Stimulated activated CD4-positive, alpha-beta T cell treated with anti-CD3 and anti-CD28 coated beads, Interleukin-12 subunit alpha, Interleukin-12 subunit beta, amount 100 ng/mL, for 4 hours (primary cell): ENCODE measurements at regions not wholly inside any gene's neighbourhood (a gene's known extent, or its start where the extent isn't known, plus 50 kb on each side); places are given as distances from the start of the nearest gene placed in this dataset.

Source experiments
- DNase-seq: peaks from one replicate; pipeline ENCODE4 v3.0.0-alpha.2; 2020

- no peak for DNase-seq
Measured at GRCh38 chr9:81480828-81481604, 208.3 kb downstream of the TLE1 start.

- DNase-seq, result no peak
Measured at GRCh38 chr9:81479573-81479972, 209.8 kb downstream of the TLE1 start.

DNA sequence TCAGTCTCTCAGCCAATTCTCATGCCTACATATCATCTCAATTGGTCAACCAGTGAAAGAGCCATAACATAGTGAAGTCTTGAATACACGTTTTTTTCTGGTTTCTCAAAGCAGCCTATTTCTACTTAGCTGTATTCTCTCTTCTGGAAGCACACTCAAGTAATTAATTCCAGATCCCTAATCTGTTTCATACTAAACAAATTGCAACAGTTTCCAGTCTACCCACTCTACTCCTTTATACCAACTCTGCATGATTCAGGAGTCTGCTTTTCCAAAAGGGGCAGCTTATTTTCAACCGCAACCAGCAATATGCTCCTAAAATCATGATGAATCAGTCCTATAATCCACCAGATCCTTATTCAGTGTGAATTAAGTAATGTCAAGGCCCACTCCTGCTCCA, 211.7 kb downstream of the TLE1 start:
- no peak for DNase-seq

DNA sequence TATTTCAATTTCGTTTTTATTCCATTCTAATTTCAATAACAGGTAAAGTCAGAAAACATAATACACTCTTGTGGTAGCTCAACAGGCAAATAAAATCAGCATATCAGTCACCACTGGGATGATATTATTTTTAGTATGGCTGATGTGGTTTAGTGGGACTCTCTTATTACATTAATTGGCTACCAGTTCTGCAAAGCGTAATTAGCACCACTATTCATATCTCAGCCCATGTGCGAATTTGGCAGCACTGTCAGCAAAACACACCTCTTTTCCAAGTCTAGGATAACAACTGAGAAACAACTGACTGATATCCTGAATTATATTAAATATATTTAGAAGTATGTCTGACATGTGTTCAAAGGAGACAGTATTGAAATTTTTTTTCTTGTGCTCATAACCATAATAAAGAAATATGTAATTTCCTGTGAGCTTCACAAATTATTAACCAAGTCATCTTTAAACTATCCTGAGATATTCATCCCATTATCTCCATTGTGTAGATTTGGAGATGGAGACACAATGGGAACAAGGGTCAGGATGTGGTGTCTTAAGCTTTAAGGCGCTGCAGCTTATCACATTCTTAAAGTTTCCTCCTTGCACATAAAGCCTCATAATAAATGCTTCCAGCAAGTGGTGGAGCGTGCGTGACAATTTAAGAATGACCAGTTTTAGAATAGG, 212.4 kb downstream of the TLE1 start:
- DNase-seq, result no peak

- no peak for DNase-seq
Measured at GRCh38 chr9:81474792-81475191, 214.6 kb downstream of the TLE1 start.

GRCh38 chr9:81474125-81474524, 215.2 kb downstream of the TLE1 start:
- DNase-seq, result no peak

DNA sequence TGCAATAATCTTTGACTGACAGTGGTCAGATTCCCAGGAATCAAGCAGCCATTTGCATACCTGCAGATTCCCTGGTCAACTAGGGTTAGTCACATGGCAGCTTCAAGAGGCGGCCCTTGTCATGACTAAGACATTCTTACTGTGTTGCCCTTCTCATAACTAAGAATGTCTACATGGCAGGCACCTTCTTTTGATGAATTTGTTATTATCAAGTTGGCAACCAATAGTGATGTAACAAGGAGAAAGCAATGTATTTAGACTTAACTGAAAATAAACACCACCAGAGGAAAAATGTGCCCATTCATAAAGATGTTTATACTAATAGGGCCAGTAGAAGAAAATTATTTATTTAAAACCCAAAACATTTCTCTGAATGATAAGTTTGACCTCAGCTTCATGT, 215.6 kb downstream of the TLE1 start:
- no peak for DNase-seq

GRCh38 chr9:81473206-81473605, 216.1 kb downstream of the TLE1 start:
- no peak for DNase-seq

DNA sequence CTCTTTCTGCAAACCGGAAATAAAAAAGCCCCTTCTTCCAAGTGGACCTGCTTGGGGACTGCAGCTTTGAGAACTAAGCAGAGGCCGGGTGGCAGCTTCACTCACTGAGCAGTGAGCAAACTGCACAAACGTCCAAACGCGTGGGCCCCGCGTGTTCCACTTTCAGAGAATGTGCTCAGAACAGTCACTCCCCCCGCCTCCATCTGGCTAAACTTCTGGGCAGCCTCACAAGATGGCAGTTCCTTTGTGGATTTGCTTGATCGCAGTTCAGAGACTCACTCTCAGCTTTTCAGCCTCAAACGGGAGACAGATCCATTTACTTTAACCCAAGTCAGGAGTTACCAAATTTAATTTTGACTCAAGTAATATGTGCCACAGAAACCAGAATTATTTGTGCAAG, 216.6 kb downstream of the TLE1 start:
- no peak for DNase-seq

DNA sequence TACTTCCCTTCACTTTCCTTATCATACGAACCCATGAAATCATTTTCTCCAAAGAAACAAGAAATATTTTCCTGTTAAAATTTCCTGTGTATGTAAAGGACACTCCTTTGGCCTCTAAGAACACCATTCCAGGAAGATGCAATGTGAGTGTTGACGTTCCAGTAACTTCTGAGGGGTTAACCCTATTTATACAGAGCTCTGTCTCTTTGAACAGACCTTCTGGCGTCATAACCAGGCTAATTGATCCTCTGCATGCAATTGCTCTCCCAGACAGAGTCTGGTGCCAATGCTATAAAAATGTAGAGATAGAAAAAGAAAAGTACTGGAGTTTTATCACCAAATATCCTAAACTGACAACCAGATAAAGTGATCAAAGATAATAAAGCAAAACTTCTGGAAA, 218.5 kb downstream of the TLE1 start:
- DNase-seq, result no peak

DNA sequence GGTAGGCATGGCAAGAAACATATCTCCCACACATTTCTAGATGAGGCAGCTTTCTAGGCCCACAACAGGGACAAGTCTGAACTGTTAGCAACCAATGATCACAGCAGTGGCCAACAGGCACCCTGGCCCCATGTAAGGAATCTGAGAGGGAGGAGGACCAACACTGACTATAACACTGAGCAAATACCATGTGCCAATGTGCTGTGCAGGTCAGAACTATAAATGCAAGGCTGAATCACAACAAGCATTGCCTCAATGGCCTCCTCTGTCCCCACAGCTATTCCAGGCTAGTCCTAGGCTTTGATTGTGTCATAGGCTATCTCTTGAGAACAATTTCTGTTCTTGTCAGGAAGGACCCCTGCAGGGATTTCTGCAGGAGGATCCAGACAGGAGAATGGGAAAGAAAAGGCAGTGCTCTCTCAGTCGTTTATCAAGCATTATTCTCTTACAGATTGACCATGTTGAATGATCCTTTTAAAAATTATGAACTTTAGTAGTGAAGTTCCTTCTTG, 221.2 kb downstream of the TLE1 start:
- no peak for DNase-seq

DNA sequence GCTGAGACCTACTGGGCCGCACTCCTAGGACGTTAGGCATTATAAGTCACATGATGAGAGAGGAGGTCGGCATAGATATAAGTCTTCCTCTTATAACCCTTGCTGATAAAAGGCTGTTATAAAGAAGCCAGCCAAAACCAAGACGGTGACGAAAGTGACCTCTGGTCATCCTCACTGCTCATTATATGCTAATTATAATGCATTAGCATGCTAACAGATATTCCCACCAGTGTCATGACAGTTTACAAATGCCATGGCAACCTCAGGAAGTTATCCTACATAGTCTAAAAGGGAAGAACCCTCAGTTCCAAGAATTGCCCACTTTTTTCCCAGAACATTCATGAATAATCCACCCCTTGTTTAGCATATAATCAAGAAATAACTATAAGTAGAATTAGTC, 222.4 kb downstream of the TLE1 start:
- no peak for DNase-seq

DNA sequence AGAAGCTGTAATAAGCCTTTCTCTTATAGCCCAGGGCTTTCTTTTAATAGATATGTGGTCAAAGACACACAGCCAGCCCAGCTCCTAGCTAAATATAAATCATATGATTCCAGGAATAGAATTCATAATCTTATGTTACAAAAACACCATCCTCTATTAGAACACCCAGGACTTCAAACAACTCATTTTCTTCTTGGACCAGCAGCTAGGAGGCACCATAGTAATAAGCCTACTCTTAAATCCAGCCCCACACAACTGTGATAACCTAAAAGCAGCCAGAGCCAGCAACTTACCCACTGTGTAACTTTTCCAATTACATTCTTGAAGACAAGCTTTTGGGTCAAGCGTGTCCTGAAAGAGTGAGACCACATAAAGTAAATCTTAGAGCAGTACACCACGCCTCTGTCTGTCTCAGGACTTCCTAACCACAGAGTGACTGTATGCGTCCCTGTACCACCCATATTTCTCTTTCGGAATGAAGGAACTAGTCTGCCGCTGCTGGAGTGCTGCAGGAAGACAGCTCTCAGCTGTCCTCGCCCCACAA, 223.8 kb downstream of the TLE1 start:
- DNase-seq, result no peak

DNA sequence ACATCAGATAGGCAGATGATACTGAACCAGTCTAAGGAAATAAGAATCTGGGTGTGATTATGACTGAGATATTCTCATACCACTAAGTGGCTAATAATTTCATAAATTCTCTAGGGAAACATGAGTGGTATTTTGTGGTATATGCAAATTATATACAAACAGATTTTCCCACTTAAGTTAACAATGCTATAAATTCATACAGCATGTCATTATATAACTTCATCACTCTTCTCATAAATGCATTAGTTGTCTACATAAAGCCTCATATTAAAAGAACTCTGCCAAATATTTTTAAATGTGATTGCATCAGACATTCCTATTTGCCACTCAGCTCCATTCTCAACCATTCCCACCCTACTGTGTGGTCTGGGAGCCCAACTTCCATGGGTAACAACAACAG, 226.5 kb downstream of the TLE1 start:
- DNase-seq, result no peak

GRCh38 chr9:81461196-81461595, 228.2 kb downstream of the TLE1 start:
- no peak for DNase-seq

DNA sequence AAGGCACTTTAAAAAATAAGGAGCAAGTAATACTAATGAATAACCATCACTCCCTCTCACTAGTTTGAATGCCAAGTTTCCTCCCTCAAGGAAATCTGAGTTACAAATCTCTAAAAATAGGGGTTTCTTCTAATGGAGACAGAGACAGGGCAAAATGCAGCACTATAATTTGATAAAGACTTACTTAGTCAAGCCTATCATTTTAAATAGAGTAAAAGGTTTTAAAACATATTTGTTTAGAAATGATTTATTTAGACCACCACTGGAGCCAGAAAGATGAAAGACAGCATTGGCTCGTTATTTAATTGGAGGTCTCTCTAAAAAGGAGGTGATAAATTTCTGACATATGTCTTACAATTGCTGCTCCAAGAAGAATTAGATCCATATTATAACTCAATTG, 228.7 kb downstream of the TLE1 start:
- no peak for DNase-seq

DNA sequence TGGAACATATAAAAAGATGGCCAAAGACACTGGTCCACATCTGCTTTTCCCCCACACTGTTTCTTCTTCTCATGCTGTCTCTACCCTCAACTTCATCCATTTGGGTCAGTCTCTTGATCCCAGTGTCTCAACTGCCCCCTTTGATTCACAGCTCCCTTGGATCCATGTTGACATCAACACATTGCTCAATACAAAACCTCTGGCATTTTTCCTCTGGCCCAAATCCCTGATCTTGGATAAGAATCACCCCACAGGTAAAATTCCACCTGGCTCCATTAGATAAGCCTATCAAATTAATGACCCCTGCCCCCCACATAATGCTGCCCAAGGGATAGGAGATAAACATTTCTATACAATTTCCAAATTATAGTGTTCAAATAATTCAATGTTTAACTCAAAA, 229.8 kb downstream of the TLE1 start:
- DNase-seq, result no peak

- no peak for DNase-seq
Measured at GRCh38 chr9:81456431-81457006, 232.8 kb downstream of the TLE1 start.

GRCh38 chr9:81455462-81456219, 233.7 kb downstream of the TLE1 start:
- DNase-seq, result no peak

DNA sequence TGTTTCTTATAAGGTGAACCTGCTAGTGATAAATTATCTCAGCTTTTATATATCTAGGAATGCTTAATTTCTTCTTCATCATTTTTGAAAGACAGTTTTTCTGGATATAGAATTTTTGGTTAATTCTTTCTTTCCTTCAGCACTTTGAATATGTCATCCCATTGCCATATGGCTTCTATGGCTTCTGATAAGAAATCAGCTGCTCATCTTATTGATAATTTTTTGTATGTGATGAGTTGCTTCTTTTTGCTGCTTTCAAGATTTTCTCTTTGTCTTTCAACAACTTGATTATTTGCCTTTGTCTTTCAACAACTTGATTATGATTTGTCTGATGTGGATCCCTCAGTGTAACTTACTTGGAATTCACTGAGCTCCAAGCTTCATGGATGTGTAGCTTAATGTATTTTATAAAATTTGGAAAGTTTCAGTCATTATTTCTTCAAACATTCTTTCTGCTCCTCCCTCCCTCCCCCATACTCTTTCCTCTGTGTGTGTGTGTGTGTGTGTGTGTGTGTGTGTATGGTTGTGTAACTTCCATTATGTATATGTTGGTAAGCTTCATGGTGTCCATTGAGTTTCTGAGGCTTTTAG, 243.9 kb downstream of the TLE1 start:
- DNase-seq, result no peak

GRCh38 chr9:81431641-81432040, 257.7 kb downstream of the TLE1 start:
- no peak for DNase-seq

DNA sequence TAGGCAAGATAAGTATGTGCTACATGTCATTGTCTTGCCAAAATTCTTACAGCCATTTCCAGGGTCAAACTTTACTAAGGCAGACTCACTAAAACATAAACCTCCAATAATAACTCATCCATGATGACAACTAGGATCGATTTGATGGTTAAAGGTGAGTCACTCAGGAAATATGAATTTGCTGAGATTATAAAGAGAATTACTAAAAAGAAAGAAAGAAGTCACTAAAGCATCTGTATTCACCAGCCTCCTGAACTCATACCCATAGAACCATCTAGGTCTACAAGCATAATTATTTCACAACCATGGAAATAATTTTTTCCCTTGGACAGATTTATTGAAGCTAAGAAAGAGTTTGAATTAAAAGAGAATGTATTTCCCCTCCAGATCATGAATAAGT, 258.6 kb downstream of the TLE1 start:
- DNase-seq, result no peak

- no peak for DNase-seq
Measured at GRCh38 chr9:81427870-81428269, 261.5 kb downstream of the TLE1 start.
